A673 (cell line): ENCODE measurements at regions not wholly inside any gene's neighbourhood (a gene's known extent, or its start where the extent isn't known, plus 50 kb on each side); places are given as distances from the start of the nearest gene placed in this dataset.

Experiments used
- BruUV-seq: library from RNA; stranded (reverse); fragments of 400-500 nt; replicated peaks from 2 replicates; lab custom pipeline; 2021; lab: Mats Ljungman, UMichigan
- CTCF ChIA-PET: fragments of 300-600 bp; sonication (Branson Sonifier 250); formaldehyde crosslinking; loops from one replicate; lab custom pipeline; 2022; ENCODE audit warnings: antibody characterized with exemption; lab: Charles Lee
- POLR2A ChIA-PET: fragments of 300-600 bp; sonication (Branson Sonifier 250); formaldehyde crosslinking; loops from one replicate; lab custom pipeline; 2022; ENCODE audit warnings: antibody characterized with exemption; ENCODE audit not compliant: low non-redundant PET; lab: Charles Lee
- DNase-seq: peaks from one replicate; pipeline ENCODE4 v3.0.0-alpha.2; 2015; ENCODE audit warnings: low spot score
- H3K27ac ChIP-seq: fragments of 200-600 bp; sonication (generic); 2 replicates; pipeline ENCODE4 v1.5.1; 2016; ENCODE audit warnings: mixed run types, low read depth, mild to moderate bottlenecking, mixed read lengths, antibody characterized with exemption, low read length; ENCODE audit not compliant: poor library complexity, severe bottlenecking
- H3K27me3 ChIP-seq: fragments of 200-600 bp; sonication (generic); replicated peaks from 2 replicates; pipeline ENCODE4 v1.6.1; 2017; ENCODE audit warnings: mixed run types, low read depth, mild to moderate bottlenecking, mixed read lengths, antibody characterized with exemption, low read length; ENCODE audit not compliant: insufficient read depth, poor library complexity
- H3K36me3 ChIP-seq: fragments of 200-600 bp; sonication (generic); 2 replicates; pipeline ENCODE4 v1.6.1; 2016; ENCODE audit warnings: mixed run types, mild to moderate bottlenecking, mixed read lengths, antibody characterized with exemption, low read length; ENCODE audit not compliant: insufficient read depth, poor library complexity, severe bottlenecking
- H3K4me1 ChIP-seq: fragments of 200-600 bp; sonication (generic); 2 replicates; pipeline ENCODE4 v1.6.1; 2017; ENCODE audit warnings: mixed run types, mild to moderate bottlenecking, mixed read lengths, antibody characterized with exemption, low read length; ENCODE audit not compliant: insufficient read depth, poor library complexity, severe bottlenecking
- H3K4me3 ChIP-seq: fragments of 200-600 bp; sonication (generic); 2 replicates; pipeline ENCODE4 v1.5.1; 2016; ENCODE audit warnings: low read depth, mixed run types, mild to moderate bottlenecking, mixed read lengths, low read length; ENCODE audit not compliant: poor library complexity, severe bottlenecking
- H3K9me3 ChIP-seq: fragments of 200-600 bp; sonication (generic); 2 replicates; pipeline ENCODE4 v1.6.1; 2016; ENCODE audit warnings: mixed run types, low read depth, mild to moderate bottlenecking, mixed read lengths, antibody characterized with exemption, low read length; ENCODE audit not compliant: poor library complexity, severe bottlenecking
- EZH2 ChIP-seq: fragments of 200-600 bp; sonication (generic); IDR thresholded peaks from 2 replicates; pipeline ENCODE4 v1.6.1; 2017; ENCODE audit warnings: borderline replicate concordance, low read depth, mild to moderate bottlenecking, mixed read lengths, antibody characterized with exemption, low read length; ENCODE audit not compliant: poor library complexity, severe bottlenecking
- intact Hi-C: fragments of 100-400 bp; cut with micrococcal nuclease; formaldehyde crosslinking; loops from one replicate; pipeline ENCODE4 v1.10.0; 2022; ENCODE audit not compliant: unreplicated experiment
- TF ChIP-seq, protein P1 (sequence below): fragments of 300-800, 200-600 bp; sonication (generic); conservative IDR thresholded peaks from 2 replicates; pipeline ENCODE4 v1.5.1; 2017; ENCODE audit warnings: low read depth, mild to moderate bottlenecking, antibody characterized with exemption, low read length, moderate library complexity, mixed read lengths

DNA sequence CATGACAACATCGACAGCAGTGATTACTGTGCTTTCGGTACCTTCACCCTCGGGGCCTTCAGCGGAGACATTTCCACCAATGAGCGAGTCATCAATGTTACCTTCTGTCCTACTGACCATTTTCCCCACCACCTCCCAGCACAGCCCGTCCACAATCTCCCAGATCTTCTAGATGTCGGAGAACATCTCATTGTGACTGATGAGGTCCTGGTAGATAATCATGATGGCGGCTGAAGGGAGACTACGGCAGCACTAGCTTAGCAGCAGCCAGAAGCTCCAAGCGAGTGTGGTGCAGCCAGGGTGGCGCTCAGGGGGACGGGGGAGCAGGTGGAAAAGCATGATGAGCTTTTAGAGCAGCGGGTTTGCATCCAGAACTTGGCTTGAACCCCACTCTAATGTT is 379.0 kb downstream of the TLR4 start:
- H3K27ac ChIP-seq, result no peak overlapping the region
- no peak for TF ChIP-seq EZH2
- TF ChIP-seq, protein P1, sequence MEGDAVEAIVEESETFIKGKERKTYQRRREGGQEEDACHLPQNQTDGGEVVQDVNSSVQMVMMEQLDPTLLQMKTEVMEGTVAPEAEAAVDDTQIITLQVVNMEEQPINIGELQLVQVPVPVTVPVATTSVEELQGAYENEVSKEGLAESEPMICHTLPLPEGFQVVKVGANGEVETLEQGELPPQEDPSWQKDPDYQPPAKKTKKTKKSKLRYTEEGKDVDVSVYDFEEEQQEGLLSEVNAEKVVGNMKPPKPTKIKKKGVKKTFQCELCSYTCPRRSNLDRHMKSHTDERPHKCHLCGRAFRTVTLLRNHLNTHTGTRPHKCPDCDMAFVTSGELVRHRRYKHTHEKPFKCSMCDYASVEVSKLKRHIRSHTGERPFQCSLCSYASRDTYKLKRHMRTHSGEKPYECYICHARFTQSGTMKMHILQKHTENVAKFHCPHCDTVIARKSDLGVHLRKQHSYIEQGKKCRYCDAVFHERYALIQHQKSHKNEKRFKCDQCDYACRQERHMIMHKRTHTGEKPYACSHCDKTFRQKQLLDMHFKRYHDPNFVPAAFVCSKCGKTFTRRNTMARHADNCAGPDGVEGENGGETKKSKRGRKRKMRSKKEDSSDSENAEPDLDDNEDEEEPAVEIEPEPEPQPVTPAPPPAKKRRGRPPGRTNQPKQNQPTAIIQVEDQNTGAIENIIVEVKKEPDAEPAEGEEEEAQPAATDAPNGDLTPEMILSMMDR, result no peak
- no peak for DNase-seq
- intact Hi-C loops, result no loop called here
- POLR2A ChIA-PET, result no interaction called here
- H3K4me3 ChIP-seq, result no peak overlapping the region
- H3K4me1 ChIP-seq, result no peaks in the 10 kb centered on the region
- no peaks in the 10 kb centered on the region for H3K9me3 ChIP-seq
- no peaks in the 10 kb centered on the region for H3K27me3 ChIP-seq
- H3K36me3 ChIP-seq, result no peaks in the 10 kb centered on the region
- CTCF ChIA-PET, result no interaction called here
- no TSS peak for BruUV-seq

DNA sequence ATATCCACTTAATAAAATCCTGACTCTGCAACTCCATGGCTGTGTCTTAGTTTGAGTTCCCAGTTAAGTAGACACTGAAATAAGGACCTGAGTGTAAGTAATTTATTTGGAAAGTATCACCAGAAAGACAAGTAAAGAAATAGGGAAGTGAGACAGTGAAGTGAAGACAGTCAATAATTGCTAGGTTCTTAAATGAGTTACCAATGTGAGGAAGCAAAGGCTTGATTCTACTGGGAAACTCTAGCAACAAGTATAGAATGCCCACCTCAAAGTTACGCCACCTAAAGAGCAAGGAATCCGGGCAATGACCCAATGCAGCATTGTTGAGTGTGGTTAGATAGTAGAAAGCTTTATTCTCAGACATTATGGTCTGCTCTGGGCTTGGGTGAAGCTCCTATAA is 383.9 kb downstream of the TLR4 start:
- Histone ChIP-seq H3K27ac (no peak overlapping the region), H3K4me1 (no peaks in the 10 kb centered on the region), H3K27me3 (no peaks in the 10 kb centered on the region), H3K36me3 (no peaks in the 10 kb centered on the region), H3K4me3 (no peak overlapping the region), H3K9me3 (no peaks in the 10 kb centered on the region)
- intact Hi-C loops, result no loop called here
- POLR2A ChIA-PET, result no interaction called here
- no peak for TF ChIP-seq EZH2
- TF ChIP-seq, protein P1, result no peak
- no TSS peak for BruUV-seq
- CTCF ChIA-PET, result no interaction called here
- no peak for DNase-seq

DNA sequence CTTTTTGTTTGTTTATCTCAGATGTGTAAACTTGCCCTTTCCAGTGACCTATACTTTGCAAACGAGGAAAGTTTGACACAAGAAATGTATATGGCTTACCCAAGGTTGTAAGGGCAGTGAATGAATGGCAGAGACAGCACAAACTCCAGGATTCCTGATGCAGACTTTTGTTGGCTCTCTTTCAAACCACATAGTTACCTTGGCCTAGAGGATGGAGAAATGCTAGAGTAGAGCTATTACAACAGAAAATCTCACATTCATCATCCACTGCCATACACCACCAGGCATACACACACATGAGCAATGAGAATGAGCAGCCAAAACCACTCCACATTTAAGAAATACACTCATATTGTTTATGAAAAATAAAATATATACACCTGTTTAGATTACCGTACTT is 387.0 kb downstream of the TLR4 start:
- POLR2A ChIA-PET, result no interaction called here
- intact Hi-C loops, result no loop called here
- BruUV-seq, result no TSS peak

More for the DNA sequence above, 387.0 kb downstream of the TLR4 start:
- CTCF ChIA-PET, result no interaction called here
- TF ChIP-seq EZH2, result no peak
- TF ChIP-seq, protein P1, result no peak
- no peak for DNase-seq
- Histone ChIP-seq H3K9me3 (no peaks in the 10 kb centered on the region), H3K4me1 (no peaks in the 10 kb centered on the region), H3K27me3 (peaks cover 4% of the 10 kb centered on the region), H3K4me3 (no peak overlapping the region), H3K36me3 (no peaks in the 10 kb centered on the region), H3K27ac (no peak overlapping the region)
